Stimulated activated CD4-positive, alpha-beta T cell treated with anti-CD3 and anti-CD28 coated beads, Interleukin-1b, Interleukin-23, amount 100 ng/mL, for 48 hours (primary cell): ENCODE measurements at regions not wholly inside any gene's neighbourhood (a gene's known extent, or its start where the extent isn't known, plus 50 kb on each side); places are given as distances from the start of the nearest gene placed in this dataset.

ENCODE experiments used
- DNase-seq: peaks from one replicate; pipeline ENCODE4 v3.0.0-alpha.2; 2020

DNA sequence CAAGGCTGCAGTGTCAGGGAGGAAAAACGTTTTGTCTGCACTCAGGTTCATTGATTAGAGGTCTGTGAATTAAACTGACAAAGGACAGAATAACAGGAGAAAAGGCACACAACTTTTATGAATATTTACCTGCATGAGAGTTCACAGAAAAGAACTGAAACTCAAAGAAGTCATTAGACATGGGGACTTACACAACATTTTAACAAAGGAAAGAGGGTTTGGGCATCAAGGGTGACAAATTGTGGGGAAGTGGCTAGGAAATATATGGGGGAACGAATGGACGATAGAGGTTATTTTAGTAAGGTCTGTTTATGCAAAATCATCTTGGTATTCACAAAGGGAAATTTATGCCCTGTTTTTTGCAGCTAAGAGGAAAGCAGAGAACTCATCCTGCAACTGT, 65.6 kb upstream of the C15orf39 start:
- DNase-seq: no peak

GRCh38 chr15:75136758-75137157, 64.9 kb upstream of the C15orf39 start:
- no peak for DNase-seq

DNA sequence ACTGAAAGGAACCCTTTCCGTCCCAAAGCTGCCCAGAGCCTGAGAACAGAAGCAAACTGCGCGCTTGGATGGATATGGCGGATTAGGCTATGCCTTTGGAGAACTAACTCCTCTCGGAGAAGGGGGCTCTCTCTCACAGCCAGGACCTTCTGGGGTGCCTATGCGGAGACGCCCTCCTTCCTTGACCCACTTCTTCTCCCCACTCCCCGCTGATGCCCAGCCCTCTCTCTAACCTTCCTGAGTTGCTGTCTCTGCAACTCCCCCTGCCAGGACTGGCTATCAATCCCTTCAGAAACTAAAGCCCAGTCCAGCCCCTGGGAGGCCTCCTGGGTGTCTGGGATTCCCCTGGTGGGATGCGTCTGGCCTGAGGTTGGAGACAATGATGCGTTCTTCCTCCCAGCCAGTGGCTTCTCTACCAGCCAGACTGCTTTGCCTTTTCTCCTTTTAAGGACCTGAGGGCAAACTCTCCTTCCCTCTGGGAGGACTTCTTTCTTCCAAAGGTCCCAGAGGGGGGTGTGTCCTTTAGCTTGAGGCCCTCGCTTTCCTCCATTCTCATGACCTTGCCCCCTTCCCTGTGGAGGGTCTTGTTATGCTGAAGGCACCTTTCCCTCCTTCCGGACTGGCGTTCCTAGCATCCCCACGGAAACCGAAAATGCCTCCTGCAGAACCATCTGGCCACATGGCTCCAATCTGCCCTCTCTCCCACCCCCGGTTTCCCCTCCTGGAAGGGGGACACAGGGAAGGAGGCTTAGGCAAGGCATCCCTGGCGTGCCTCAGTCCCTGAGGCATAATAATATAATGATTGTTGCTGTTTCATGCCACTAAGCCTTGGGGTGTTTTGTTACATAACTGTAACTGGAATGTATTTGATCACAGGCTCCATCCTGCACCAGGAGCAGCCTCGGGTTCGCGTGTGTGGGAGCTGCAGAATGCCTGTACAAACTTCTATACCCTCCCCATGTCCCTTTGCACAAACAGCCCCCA, 63.4 kb upstream of the C15orf39 start:
- DNase-seq: no peak

- no peak for DNase-seq
Observed at GRCh38 chr15:75140080-75140879, 61.4 kb upstream of the C15orf39 start.

GRCh38 chr15:75142499-75142898, 59.2 kb upstream of the C15orf39 start:
- no peak for DNase-seq

GRCh38 chr15:75143738-75144334, 57.8 kb upstream of the C15orf39 start:
- no peak for DNase-seq

- no peak for DNase-seq
Observed at GRCh38 chr15:75145027-75145841, 56.4 kb upstream of the C15orf39 start.

DNA sequence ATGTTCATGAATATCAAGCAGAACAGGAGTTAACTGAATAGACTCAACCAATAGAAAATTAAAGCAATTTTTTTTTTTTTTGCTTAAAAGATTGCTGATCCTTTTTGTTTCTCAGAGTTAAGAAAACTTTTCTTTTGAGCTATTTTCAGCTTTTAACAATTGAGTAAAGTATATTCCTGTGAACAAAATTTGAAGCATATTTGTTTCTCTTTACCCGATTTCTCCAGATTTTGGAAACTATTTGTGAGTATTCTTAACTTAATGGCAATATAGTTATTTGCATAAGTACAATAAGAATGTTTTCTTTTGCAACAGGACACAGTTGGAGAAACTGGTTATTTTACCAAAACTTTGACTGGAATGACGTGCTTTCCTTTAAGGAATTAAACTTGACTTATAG, 53.4 kb upstream of the C15orf39 start:
- DNase-seq: no peak

DNA sequence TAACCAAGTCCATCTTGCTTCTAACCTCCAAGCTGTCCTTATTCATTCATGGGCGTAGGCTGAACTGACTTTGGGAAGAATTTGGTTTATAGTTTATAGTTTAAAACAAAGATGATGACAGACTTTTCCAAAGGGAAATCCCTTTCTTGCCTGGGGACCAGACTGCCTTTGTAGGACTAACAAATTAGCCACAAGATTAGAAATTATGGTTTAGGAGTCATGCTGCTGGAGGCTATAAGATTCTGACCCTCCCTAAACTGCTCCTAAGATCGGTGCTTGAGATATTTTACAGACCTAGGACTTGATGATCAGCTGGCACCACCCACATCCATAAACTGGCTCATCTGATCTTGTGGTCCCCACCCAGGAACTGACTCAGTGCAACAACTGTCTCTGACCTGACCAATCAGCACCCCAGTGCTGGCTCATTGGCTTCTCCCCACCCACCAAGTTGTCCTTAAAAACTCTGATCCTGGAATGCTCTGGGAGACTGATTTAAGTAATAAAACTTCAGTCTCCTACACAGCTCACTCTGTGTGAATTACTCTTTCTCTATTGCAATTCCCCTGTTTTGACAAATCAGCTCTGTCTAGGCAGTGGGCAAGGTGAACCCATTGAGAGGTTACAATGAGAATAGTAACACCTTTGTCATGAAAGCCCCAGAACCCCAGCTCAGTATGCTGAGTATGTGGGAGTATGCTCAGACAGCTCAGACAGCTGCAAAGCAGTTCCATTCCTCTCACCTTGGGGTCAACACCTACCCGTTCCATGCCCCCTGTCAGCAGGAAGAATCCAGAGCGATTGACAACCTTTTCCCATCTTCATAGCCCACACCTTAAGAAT, 51.6 kb upstream of the C15orf39 start:
- DNase-seq: no peak

- no peak for DNase-seq
Observed at GRCh38 chr15:75151214-75152128, 50.2 kb upstream of the C15orf39 start.
